ENCODE measurements at regions not wholly inside any gene's neighbourhood (a gene's known extent, or its start where the extent isn't known, plus 50 kb on each side); places are given as distances from the start of the nearest gene placed in this dataset.
"Not testable (repeated sequence)": the region's sequence is repeated elsewhere in the genome, so short reads cannot be mapped to it uniquely, and the experiment has no call there.

GRCh38 chr18:11372163-11372562, 222.8 kb upstream of the PIEZO2 start:
- DNase-seq: no peak

- no peak for DNase-seq
Measured at GRCh38 chr18:11369556-11369955, 220.2 kb upstream of the PIEZO2 start.

GRCh38 chr18:11368020-11368419, 218.7 kb upstream of the PIEZO2 start:
- DNase-seq: no peak

GRCh38 chr18:11367351-11367750, 218.0 kb upstream of the PIEZO2 start:
- DNase-seq: no peak

GRCh38 chr18:11366410-11366809, 217.0 kb upstream of the PIEZO2 start:
- DNase-seq: no peak

GRCh38 chr18:11362856-11363255, 213.5 kb upstream of the PIEZO2 start:
- no peak for DNase-seq

GRCh38 chr18:11361862-11362261, 212.5 kb upstream of the PIEZO2 start:
- not testable (repeated sequence) for DNase-seq

- DNase-seq: no peak
Measured at GRCh38 chr18:11357678-11358077, 208.3 kb upstream of the PIEZO2 start.

GRCh38 chr18:11344576-11344975, 195.2 kb upstream of the PIEZO2 start:
- DNase-seq: not testable (repeated sequence)

GRCh38 chr18:11343096-11343495, 193.7 kb upstream of the PIEZO2 start:
- DNase-seq: no peak

GRCh38 chr18:11342115-11342514, 192.7 kb upstream of the PIEZO2 start:
- DNase-seq: not testable (repeated sequence)

GRCh38 chr18:11339188-11339775, 189.9 kb upstream of the PIEZO2 start:
- DNase-seq: no peak

GRCh38 chr18:11336241-11336640, 186.9 kb upstream of the PIEZO2 start:
- no peak for DNase-seq

- no peak for DNase-seq
Measured at GRCh38 chr18:11327391-11328009, 178.1 kb upstream of the PIEZO2 start.

GRCh38 chr18:11324956-11325882, 175.8 kb upstream of the PIEZO2 start:
- no peak for DNase-seq

- DNase-seq: no peak
Measured at GRCh38 chr18:11324510-11324909, 175.1 kb upstream of the PIEZO2 start.

- no peak for DNase-seq
Measured at GRCh38 chr18:11323359-11323819, 174.0 kb upstream of the PIEZO2 start.

- no peak for DNase-seq
Measured at GRCh38 chr18:11322716-11323115, 173.3 kb upstream of the PIEZO2 start.

GRCh38 chr18:11322006-11322405, 172.6 kb upstream of the PIEZO2 start:
- no peak for DNase-seq

- DNase-seq: no peak
Measured at GRCh38 chr18:11320986-11321385, 171.6 kb upstream of the PIEZO2 start.

- no peak for DNase-seq
Measured at GRCh38 chr18:11316546-11316945, 167.2 kb upstream of the PIEZO2 start.

GRCh38 chr18:11310476-11311086, 161.2 kb upstream of the PIEZO2 start:
- no peak for DNase-seq

- DNase-seq: no peak
Measured at GRCh38 chr18:11309172-11309571, 159.8 kb upstream of the PIEZO2 start.
